GM19238 (cell line): ENCODE measurements at regions not wholly inside any gene's neighbourhood (a gene's known extent, or its start where the extent isn't known, plus 50 kb on each side); places are given as distances from the start of the nearest gene placed in this dataset.

Source experiments
- DNase-seq: peaks from one replicate; pipeline ENCODE4 v3.0.0; 2011; ENCODE audit warnings: low spot score; ENCODE audit not compliant: insufficient read length

DNA sequence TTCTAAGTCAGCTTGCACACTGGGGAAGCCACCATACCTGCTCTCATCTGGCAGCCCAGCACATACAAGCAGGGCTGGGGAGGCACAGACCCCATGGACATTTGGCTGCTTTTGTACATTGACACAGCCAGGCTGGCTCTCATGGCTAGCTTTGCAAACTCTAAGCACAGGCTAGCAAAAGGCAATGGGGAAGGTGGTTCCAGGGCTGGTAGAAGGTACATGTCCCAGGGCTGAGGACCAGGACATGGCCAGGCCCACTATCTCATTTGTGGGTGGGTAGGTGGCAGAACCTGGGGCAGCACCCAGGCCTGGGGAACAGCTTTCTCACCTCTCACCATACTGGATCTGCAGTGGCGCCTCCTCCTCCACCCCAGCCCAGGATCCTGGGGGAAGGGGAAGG lies 90.9 kb downstream of the HS1BP3 start:
- DNase-seq, result no peak

DNA sequence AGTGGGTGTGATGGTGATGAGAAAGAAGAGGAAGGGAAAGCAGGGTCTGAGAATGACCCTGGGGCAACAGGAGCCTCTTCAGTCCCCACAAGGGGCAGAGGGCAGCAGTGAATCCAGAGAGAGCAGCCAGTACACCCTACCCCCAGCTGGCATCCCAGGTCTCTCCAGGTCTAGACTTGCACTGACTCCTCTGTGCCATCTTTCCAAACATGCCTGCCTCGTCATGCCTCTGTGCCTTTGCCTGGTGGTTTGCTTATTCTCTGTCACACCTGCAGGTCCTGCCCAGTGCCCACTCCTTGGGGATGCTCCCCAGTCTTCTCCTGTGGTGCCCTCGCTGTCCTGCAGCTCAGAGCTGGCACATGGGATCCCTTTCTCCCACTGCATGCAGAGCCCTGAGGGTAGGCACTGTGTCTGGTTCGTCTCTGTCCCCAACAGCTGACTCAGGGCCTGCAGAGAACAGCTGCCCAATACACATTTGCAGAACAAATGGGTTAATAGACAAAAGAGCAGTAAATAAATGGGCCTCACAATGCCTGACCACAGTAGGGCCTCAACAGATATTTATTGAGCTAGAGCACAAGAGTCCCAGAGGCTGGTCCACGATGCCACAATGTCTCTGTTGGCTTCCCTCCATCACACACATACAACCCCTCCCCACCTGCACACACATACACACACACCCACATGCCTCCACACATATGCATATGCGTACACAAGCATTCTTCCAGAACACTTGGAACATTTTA lies 89.8 kb downstream of the HS1BP3 start:
- no peak for DNase-seq

DNA sequence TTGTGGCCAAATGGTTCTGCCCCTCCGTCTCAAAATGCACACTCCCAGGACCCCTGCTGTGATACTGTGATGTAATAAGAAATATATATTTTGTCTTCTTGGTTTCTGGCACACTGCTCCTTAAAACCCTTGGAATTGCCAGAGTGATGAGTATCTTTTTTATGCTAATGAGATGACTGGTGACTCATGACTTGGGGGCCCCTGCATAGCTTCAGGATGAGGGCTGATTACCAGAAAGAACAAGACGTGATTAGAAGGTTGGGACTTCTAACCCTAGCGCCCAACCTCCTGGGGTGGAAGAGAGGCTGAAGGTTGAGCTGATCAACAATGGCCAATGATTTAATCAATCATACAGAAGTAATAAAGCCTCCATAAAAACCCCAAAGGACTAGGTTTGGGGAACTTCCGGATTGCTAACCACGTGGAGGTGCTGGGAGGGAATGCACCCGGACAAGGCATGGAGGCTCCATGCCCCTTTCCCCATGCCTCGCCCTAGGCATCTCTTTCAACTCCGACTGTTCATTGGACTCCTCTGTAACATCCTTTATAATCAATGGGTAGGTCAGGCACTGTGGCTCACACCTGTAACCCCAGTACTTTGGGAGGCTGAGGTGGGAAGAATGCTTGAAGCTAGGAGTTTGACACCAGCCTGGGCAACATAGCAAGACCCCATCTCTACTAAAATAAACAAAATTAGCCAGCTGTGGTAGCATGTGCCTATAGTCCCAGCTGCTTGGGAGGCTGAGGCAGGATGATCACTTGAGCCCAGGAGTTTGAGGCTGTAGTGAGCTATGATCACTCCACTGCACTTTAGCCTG lies 89.1 kb downstream of the HS1BP3 start:
- DNase-seq, result no peak

DNA sequence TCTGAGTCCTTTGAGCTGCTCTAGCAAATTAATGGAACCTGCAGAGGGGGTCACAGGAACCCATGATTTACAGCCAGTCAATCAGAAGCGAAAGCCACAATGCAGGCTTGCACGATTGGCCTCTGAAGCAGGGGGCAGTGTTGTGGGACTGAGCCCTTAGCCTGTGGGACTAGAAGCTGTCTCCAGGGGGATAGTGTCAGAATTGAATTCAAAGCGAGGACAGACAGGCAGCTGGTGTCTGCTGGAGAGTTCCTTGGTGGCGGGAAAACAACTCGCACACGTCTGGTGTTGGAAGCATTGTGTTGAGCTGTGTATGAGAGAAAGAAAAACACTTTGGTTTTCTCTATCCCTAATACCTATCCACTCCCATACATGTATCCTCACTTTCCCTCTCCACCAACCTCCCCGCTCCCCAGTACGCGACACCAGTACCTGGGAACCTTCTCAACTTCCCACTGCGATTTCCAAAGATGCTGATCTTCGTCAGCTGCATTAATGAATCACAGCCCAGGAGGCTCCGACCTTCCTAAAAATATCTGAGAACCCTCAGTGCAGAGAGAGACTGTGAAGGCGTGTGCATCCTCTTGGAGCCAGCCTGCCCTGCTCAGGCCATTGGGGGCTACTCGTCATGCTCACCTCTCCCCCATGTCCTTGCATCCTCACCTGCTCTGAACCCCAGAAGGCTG lies 88.2 kb downstream of the HS1BP3 start:
- DNase-seq, result no peak

DNA sequence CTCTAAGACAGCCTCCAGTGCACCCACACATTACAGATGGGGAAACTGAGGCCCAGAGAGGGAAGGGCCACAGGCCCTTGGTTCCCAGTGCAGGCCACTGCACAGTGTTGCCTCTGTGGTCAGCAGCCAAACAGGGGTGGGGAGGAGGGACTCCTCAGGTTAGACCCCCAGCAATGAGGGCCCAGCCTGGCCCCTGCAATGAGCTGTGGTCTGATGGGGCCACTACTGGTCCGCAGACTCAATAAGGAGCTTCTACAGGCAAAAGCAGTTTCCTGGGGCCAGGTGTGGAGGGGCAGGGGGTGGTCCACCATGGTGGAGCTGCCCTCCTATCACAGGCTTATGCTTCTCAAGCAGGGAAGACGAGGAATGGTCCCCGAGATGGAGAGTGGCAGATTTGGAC lies 87.6 kb downstream of the HS1BP3 start:
- no peak for DNase-seq

DNA sequence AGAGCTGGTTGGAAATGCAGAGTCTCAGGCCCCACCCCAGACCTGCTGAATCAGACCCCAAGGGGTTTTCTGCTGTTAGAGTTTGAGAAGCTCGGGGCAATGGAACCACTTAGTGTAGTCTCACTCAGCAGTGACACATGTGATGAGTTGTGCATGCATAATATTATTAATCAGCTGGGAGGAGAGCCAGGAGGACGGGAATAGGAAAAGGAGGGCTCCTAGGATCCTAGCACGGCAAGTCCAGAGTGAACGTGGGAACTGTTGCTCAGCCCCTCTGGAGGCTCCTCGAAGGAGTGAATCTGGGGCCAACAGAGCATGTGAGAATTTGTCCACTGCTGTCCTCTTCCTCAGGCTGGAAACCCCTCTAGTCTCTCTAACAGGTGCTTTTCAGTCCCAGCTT lies 87.1 kb downstream of the HS1BP3 start:
- DNase-seq, result no peak

DNA sequence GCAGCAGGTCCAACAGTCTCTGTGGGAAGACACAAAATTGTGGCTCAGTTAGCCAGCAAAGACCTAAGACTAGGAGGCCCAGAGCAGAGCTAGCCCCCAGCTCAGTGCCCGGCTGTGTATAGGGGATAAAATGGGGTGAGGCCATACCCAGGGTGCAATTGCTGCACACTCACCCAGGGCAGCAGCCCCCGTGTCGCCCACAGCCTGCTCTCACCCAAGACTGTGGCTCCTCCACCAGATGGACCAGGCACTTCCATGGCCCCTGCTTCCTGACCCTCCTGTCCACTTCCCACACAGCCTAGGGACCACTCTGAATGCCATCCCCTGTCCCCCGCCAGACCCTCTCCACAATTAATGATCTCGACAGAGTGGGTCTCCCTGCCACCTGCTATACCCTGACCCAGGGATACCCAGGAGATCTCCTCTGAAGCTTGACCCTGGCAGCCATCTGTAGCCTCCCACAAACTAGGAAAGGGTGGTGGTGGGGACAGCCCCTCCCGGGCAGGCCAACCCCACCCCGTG lies 85.7 kb downstream of the HS1BP3 start:
- DNase-seq, result no peak

DNA sequence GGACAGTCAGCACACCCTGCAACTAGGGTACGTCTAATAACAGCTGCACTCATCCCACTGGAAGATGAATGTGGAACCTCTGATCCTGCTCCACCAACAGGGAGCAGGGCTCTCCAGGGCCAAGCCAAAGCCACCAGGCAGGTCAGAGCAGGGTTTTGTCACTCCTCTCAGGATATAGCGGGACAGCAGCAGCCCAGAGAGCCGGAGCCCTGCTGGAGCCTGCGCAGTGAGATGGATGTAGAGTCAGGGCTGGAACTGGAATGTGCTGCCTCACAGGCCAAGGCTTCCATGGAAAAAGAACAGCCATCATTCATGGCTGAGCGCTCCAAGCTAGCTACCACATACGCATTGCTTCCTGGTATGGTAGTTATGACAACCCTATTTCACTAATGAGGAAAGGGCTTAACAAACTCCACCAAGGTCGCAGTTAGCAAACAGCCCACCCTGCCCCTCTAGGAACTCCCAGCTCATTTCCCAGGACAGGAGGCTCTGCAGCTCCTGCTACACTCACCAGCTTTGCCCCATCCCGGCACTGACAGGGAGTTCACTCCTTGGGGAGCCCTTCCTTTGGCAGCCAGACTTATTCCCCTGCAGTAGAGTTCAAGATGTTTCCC lies 85.2 kb downstream of the HS1BP3 start:
- no peak for DNase-seq

DNA sequence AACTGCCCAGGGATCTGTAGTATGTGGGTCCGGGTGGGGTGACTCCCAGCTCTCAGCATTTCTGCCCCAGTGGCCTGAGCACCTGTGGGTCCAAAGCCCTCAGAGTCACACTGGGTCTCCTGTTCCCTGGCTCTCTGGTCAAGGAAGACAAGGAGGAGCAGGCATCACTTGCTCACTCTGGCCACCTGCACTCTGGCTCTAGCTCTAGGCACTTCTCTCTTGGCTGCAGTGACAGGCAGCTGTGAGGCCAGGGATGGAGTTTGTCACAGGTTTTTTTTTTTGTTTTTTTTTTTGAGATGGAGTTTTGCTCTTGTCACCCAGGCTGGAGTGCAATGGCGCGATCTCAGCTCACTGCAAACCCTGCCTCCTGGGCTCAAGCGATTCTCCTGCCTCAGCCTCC lies 84.6 kb downstream of the HS1BP3 start:
- DNase-seq, result no peak

DNA sequence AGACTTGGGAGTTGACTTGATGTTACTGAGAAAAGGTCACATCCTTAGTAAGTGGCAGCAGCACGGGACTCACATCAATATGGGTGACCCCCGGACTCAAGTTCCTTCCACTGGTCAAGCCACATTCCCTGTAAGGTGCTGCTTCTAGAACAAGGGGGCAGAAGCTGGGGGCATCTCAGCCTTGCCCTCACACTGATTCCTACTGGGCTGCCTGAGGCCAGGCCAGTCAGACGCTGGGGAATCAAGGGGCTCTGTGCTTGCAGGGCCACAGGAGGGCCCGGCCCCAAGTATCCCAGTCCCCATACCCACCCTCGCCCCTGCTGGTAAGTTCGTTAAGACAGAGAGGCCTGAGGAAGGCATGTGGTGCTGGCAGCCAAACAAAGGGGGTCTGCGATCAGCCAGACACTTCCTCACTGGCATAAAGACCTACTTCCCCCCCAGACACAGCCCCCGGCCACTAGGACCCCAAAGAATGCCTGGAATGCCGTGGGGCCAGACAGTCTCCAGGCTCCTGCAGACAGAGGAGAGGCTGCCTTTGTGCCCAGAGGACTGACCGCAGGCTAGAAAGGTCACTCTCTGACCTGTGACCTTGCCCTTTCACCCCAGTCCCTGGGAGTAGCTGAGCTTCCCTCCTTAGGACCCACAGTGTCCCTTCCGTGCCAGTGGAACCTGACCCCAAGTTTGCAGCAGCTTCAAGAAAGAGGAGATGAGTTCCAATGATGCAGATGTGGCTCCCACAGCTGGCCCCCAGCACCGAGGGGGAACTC lies 83.6 kb downstream of the HS1BP3 start:
- no peak for DNase-seq
